ENCODE measurements at regions not wholly inside any gene's neighbourhood (a gene's known extent, or its start where the extent isn't known, plus 50 kb on each side); places are given as distances from the start of the nearest gene placed in this dataset.

- no peak overlapping the region for H3K4me3 Mint-ChIP-seq
- no peaks in the 10 kb centered on the region for H3K27me3 Mint-ChIP-seq
These were observed 53.8 kb upstream of the PTGFR start for GRCh38 chr1:78436961-78437360.

GRCh38 chr1:78437396-78437795 is 53.4 kb upstream of the PTGFR start:
- Mint-ChIP-seq H3K4me1 (no peaks in the 10 kb centered on the region), H3K4me3 (no peak overlapping the region), H3K9me3 (ENCODE audit: insufficient read depth) (no peaks in the 10 kb centered on the region), H3K27me3 (no peaks in the 10 kb centered on the region), H3K27ac (no peak overlapping the region)
- no CpG with 5 or more reads among the region's 5 CpGs for WGBS (ENCODE audit: insufficient coverage)
- Histone ChIP-seq H3K9ac (ENCODE audit: low read length) (no peak overlapping the region), H4K20me1 (ENCODE audit: control insufficient read depth, insufficient read depth, low read length, poor library complexity, severe bottlenecking) (no peaks in the 10 kb centered on the region), H3K27ac (ENCODE audit: low read length in 2 of 2) (no peak overlapping the region), H3K4me3 (ENCODE audit: control extremely low read depth in 1 of 5, extremely low read depth in 1 of 5, insufficient read depth in 1 of 5, low read depth in 2 of 5, low read length in 4 of 5) (no peak overlapping the region), H3K36me3 (replicated peaks in 1 of 2; ENCODE audit: control extremely low read depth in 1 of 2, control insufficient read depth in 1 of 2, extremely low read depth in 1 of 2, insufficient read depth in 2 of 2, low read length in 1 of 2) (no peaks in the 10 kb centered on the region), H3K79me2 (ENCODE audit: control insufficient read depth, insufficient read depth, low read length) (no peaks in the 10 kb centered on the region), H2AFZ (ENCODE audit: insufficient read depth, low read depth, low read length, poor library complexity, severe bottlenecking) (no peak overlapping the region), H3K27me3 (replicated peaks in 1 of 4; ENCODE audit: control extremely low read depth in 1 of 4, control insufficient read depth in 3 of 4, insufficient read depth in 4 of 4, low read length in 3 of 4) (no peaks in the 10 kb centered on the region), H3K9me3 (ENCODE audit: control extremely low read depth in 1 of 3, control insufficient read depth in 2 of 3, insufficient read depth in 1 of 3, low read length in 2 of 3) (no peaks in the 10 kb centered on the region), H3K4me1 (ENCODE audit: control insufficient read depth in 2 of 2, insufficient read depth in 2 of 2, low read length in 2 of 2) (no peaks in the 10 kb centered on the region), H3K4me2 (replicated peaks; ENCODE audit: low read depth, low read length, poor library complexity, severe bottlenecking) (no peak overlapping the region)
- intact Hi-C loops (cut with micrococcal nuclease), result no loop called here
- CTCF ChIA-PET, result no interaction called here
- TF ChIP-seq EZH2 (IDR thresholded peaks at IDR 0.05; ENCODE audit: borderline replicate concordance, insufficient read depth, low read depth, low read length, poor library complexity, severe bottlenecking) (no peak), CTCF (IDR thresholded peaks at IDR 0.05) (no peak)
- POLR2A ChIA-PET, result no interaction called here
- DNase-seq, result no peak
- no peak for ATAC-seq (ENCODE audit: low read depth)

More at GRCh38 chr1:78436961-78437360, 53.8 kb upstream of the PTGFR start:
- Histone ChIP-seq H3K4me3 (ENCODE audit: control extremely low read depth in 1 of 5, extremely low read depth in 1 of 5, insufficient read depth in 1 of 5, low read depth in 2 of 5, low read length in 4 of 5) (no peak overlapping the region), H3K9ac (ENCODE audit: low read length) (no peak overlapping the region), H3K4me2 (replicated peaks; ENCODE audit: low read depth, low read length, poor library complexity, severe bottlenecking) (no peak overlapping the region), H3K4me1 (ENCODE audit: control insufficient read depth in 2 of 2, insufficient read depth in 2 of 2, low read length in 2 of 2) (no peaks in the 10 kb centered on the region), H2AFZ (ENCODE audit: insufficient read depth, low read depth, low read length, poor library complexity, severe bottlenecking) (no peak overlapping the region), H3K27me3 (replicated peaks in 1 of 4; ENCODE audit: control extremely low read depth in 1 of 4, control insufficient read depth in 3 of 4, insufficient read depth in 4 of 4, low read length in 3 of 4) (no peaks in the 10 kb centered on the region), H3K79me2 (ENCODE audit: control insufficient read depth, insufficient read depth, low read length) (no peaks in the 10 kb centered on the region), H3K9me3 (ENCODE audit: control extremely low read depth in 1 of 3, control insufficient read depth in 2 of 3, insufficient read depth in 1 of 3, low read length in 2 of 3) (no peaks in the 10 kb centered on the region), H3K36me3 (replicated peaks in 1 of 2; ENCODE audit: control extremely low read depth in 1 of 2, control insufficient read depth in 1 of 2, extremely low read depth in 1 of 2, insufficient read depth in 2 of 2, low read length in 1 of 2) (no peaks in the 10 kb centered on the region), H4K20me1 (ENCODE audit: control insufficient read depth, insufficient read depth, low read length, poor library complexity, severe bottlenecking) (no peaks in the 10 kb centered on the region), H3K27ac (ENCODE audit: low read length in 2 of 2) (no peak overlapping the region)
- WGBS (ENCODE audit: insufficient coverage), result no CpG with 5 or more reads among the region's 1 CpG
- no peak for TF ChIP-seq CTCF (IDR thresholded peaks at IDR 0.05)
- TF ChIP-seq EZH2 (IDR thresholded peaks at IDR 0.05; ENCODE audit: borderline replicate concordance, insufficient read depth, low read depth, low read length, poor library complexity, severe bottlenecking), result no peak
- CTCF ChIA-PET, result no interaction called here
- ATAC-seq (ENCODE audit: low read depth) (no peak), DNase-seq (no peak)
- Mint-ChIP-seq H3K9me3 (ENCODE audit: insufficient read depth) (peaks cover 3% of the 10 kb centered on the region), H3K4me1 (no peaks in the 10 kb centered on the region), H3K27ac (no peak overlapping the region)
- POLR2A ChIA-PET, result no interaction called here
- intact Hi-C loops (cut with micrococcal nuclease), result no loop called here

All from B cell (primary cell).